NCI-H345 (cell line): ENCODE measurements at regions not wholly inside any gene's neighbourhood (a gene's known extent, or its start where the extent isn't known, plus 50 kb on each side); places are given as distances from the start of the nearest gene placed in this dataset.
"Not testable (repeated sequence)": the region's sequence is repeated elsewhere in the genome, so short reads cannot be mapped to it uniquely, and the experiment has no call there.

Source experiments
- DNase-seq: peaks from one replicate; lab custom pipeline; 2025; lab: John Stamatoyannopoulos, UW

GRCh38 chr9:28923351-28923750, 1350.1 kb upstream of the C9orf72 start:
- no peak for DNase-seq

DNA sequence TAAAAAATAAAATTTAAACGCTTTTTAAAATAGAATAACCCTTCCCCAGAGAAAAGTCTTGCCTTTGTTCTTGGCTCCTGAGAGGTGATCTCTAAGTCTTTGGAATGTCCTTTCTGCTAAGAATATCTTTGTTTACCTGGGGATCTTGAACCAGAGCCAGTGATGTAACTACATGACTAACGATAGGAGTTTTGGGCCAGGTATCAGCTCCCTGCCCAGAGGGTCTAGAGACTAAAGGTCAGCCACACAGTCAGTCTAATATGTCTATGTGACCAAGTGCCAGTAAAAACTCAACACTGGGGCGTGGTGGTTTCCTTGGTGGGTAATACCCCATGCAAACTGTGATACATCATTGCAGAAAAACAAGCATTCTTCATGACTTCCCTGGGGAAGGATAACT, 1351.9 kb upstream of the C9orf72 start:
- no peak for DNase-seq

DNA sequence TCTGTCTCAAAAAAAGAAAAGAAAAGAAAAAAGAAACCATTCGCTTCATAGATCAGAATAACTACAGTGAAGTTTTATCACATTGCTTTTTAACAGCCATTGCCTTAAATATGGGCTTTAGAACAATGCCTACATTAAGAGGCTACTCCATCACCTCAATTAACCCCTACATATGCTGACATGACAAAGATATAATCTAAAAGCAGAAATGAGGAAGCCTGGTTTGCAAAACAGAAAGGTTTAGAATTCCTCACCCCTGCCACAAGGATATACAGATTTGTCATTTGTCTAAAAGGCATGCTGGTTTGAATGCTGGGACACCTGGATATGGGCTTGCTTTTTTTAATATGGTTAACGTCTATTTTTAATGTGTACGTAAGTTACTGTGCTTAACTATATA, 1353.0 kb upstream of the C9orf72 start:
- DNase-seq: no peak

DNA sequence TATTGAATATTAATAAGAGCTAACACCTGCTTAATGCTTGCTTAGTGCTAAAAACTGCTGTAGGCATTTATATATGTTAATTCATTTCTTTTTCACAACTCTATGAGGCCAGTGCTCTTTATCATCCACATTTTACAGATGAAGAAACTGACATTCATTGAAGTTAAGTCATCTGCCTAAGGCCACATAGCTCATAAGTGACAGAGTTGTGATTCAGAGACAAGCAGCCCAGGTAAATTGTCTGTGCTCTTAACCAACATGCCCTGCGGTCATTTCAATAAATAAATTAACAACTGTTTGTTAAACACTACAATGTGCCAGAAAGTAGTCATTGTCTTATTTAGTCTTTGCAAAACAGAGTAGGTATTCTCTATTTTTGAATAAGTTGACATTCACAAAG, 1354.4 kb upstream of the C9orf72 start:
- no peak for DNase-seq

DNA sequence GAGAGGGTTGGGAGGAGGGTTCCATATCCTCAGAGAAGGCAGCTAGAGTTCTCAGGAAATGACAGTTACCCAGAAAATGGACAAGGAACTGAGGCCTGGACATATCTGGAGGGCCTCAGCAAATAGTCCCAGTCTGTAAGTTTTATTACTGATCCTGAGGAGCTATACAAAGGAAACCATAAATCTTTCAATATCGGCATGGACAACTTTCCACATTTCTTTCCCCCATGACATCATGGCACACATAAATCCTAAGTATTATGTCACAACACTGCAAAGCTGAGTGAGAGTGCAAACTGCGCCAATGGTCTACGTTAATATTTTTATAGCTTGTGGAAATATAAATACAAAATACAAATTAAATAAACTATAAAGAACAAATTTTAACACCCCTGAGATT, 1356.2 kb upstream of the C9orf72 start:
- no peak for DNase-seq

DNA sequence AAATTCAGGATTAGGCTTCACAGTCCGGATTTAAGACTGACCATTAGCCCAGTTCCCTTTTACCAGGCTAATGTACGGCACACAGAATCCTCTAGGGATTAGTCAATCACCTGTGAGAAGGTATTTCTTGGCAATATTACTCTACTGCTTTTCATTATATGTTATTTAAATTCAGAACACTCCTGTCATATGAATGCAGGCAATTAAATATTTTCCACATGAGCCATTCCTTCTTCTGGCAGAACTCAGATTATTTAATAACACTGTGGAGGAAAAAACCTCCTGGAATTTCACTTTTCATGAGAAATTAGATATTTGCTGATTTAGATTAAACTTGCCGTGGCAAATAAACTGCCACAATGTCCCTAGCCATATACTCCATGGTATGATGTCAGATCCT, 1357.5 kb upstream of the C9orf72 start:
- DNase-seq: no peak

DNA sequence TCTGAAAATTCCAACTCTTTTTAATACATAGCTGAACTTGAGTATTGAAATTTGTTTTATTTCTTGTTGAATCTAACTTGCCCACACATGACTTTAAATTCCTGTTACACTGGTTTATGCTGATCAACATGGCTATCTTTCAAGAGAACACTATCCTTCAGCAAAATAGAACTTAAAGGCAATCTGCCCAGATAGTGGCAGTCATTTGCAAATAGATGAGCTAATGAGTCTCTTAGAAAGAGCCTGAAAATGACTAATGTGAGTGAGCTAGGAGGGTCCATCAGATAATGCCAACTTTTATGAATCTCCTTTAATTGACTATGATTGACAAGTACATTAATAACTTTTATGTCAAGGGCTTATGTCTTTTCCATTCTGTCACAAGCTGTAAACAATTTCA, 1360.8 kb upstream of the C9orf72 start:
- no peak for DNase-seq

GRCh38 chr9:28938981-28939380, 1365.7 kb upstream of the C9orf72 start:
- DNase-seq: no peak

DNA sequence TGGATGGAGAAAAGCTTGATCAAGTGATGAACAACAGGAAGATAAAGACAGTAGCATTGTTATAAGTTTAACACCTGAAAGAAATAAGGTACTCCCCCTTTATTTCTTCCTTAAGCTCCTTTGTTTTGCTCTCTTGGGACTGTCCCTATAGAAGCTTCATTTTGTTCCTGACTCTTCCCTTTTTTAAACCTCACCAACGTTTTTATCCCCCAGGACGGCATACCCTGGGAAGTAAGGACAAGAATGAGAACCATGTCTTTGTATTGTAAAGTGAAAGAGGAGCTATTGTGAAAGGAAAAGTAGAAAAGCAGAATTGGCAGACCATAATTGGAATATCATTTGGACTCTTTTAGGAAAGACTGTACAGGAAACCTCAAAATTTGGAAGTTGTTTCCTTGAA, 1368.6 kb upstream of the C9orf72 start:
- no peak for DNase-seq

- DNase-seq: no peak
Observed at GRCh38 chr9:28942941-28943340, 1369.7 kb upstream of the C9orf72 start.

DNA sequence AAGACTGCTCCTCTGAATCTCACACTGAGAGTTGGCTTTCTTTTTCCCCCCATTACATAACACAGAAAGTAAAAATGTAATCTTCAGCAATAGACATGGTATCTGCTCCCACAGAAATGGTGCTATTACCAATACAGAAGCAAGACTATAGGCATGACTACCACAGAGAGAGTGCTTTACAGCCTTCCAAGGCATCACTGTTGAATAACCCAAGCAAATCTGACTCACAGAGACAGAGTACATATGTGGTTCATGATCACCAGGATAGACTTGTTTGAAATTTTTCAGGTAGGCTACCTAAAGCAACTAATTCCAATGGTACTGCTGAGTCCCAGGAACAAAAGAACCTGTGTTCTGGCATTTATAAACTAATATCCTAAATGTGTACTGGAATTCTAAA, 1373.4 kb upstream of the C9orf72 start:
- DNase-seq: no peak

DNA sequence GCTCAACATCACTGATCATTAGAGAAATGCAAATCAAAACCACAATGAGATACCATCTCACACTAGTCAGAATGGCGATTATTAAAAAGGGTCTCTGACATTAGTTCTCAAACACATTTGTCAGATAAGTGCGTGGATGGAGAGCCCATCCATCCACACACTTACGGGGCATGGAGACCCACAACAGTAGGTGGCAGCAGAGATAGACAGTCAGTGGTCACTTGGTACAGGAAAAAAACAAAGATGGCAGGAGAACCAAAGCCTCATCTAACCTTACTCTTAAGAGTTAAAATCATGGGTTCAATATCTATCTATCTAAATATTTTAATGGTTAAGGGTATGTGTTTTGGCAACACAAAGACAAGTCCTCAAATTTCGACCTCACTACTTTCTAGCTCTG, 1378.7 kb upstream of the C9orf72 start:
- DNase-seq: no peak

GRCh38 chr9:28956116-28956880, 1383.0 kb upstream of the C9orf72 start:
- DNase-seq: peak; percentile 35

GRCh38 chr9:28960602-28961001, 1387.3 kb upstream of the C9orf72 start:
- DNase-seq: no peak

DNA sequence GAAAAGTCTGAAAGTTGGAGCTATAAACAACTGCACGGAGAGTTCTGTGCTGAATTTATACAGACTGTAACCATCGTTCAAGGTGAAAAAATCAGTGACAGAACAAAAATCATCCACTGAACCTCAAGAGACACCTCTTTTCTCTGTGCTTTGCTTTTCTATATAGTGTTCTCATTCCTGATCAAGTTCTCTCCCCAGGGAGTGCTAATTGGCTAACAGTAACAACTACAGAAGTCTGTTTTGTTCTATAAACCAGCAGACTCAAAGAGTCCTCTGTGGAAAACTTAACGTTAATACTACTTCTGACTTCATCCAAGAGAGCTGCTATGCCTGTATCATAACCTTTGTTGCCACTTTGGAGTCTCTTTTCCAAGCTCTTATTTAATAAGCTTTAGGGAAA, 1388.3 kb upstream of the C9orf72 start:
- DNase-seq: no peak

DNA sequence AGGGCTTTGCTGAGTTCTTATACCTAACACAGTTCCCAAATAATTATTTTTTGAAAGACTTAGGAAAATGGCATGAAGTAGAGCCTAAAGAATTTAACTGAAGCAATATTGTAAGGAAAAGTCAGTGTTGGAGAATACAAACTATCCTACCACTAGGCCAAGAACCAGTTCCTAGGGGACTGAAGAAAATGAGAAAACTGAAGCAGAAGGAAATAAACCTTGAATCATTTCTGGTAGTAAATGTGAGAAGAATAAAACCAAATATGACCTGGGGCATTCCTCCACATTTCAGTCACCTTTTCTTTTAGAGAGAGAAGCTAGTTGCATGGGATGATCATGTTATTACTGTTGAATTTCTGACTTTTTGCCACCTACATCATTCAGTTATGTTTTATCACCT, 1393.9 kb upstream of the C9orf72 start:
- DNase-seq: no peak

GRCh38 chr9:28970241-28970654, 1397.0 kb upstream of the C9orf72 start:
- no peak for DNase-seq

- DNase-seq: no peak
Observed at GRCh38 chr9:28971881-28972280, 1398.6 kb upstream of the C9orf72 start.

GRCh38 chr9:28976250-28976649, 1403.0 kb upstream of the C9orf72 start:
- no peak for DNase-seq

GRCh38 chr9:28976684-28977083, 1403.4 kb upstream of the C9orf72 start:
- no peak for DNase-seq

- no peak for DNase-seq
Observed at GRCh38 chr9:28981129-28981528, 1407.8 kb upstream of the C9orf72 start.

DNA sequence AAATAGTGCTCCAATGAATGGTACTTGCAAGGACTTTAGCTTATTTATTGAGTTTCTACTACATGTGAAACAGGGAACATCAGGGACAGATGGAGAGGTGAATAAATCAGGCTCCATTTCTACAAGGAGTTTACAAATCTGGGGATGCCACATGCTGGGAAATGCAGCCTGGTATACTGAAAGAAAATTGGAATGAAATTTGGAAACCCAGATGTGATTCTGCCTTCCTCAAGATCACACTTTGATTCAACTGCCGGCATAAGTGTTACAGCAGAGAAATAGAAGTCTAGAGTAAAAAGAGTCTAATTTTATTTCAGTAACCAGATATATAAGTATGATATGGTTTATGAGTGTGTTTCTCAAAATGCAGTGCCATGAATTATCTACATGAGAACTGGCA, 1408.4 kb upstream of the C9orf72 start:
- DNase-seq: no peak

GRCh38 chr9:28984016-28984415, 1410.7 kb upstream of the C9orf72 start:
- DNase-seq: no peak

DNA sequence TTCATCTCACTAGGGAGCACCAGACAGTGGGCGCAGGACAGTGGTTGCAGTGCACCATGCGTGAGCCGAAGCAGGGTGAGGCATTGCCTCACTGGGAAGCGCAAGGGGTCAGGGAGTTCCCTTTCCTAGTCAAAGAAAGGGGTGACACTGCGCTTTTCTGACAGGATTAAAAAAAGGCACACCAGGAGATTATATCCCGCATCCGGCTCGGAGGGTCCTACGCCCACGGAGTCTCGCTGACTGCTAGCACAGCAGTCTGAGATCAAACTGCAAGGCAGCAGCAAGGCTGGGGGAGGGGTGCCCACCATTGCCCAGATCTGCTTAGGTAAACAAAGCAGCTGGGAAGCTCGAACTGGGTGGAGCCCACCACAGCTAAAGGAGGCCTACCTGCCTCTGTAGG, 1416.7 kb upstream of the C9orf72 start:
- DNase-seq: not testable (repeated sequence)
